ENCODE measurements at regions not wholly inside any gene's neighbourhood (a gene's known extent, or its start where the extent isn't known, plus 50 kb on each side); places are given as distances from the start of the nearest gene placed in this dataset.

- no peak for DNase-seq (ENCODE audit: low read depth, low spot score)
- no peaks in the 10 kb centered on the region for H3K36me3 ChIP-seq (ENCODE audit: insufficient read depth, insufficient read length, low read length)
- H3K4me1 ChIP-seq (ENCODE audit: insufficient read depth, insufficient read length) = no peaks in the 10 kb centered on the region
- H3K27me3 ChIP-seq (ENCODE audit: insufficient read depth, insufficient read length) = no peaks in the 10 kb centered on the region
- no peaks in the 10 kb centered on the region for H3K9me3 ChIP-seq (ENCODE audit: insufficient read depth, low read length)
- no peak overlapping the region for H3K9ac ChIP-seq (ENCODE audit: insufficient read length, low read depth)
- TF ChIP-seq YY1 (IDR thresholded peaks at IDR 0.05; ENCODE audit: insufficient read depth, insufficient read length) (no peak), SUZ12 (IDR thresholded peaks at IDR 0.05; ENCODE audit: extremely low read depth, insufficient read depth, insufficient read length) (no peak), ZNF274 (IDR thresholded peaks at IDR 0.05; ENCODE audit: low read depth, low read length) (no peak)
- no peak overlapping the region for H3K4me3 ChIP-seq (ENCODE audit: insufficient read length, low read depth)
Measured at GRCh38 chr19:31834070-31834469, 484.8 kb upstream of the TSHZ3 start.

GRCh38 chr19:31838163-31838815 lies 489.1 kb upstream of the TSHZ3 start:
- no peak overlapping the region for H3K9ac ChIP-seq (ENCODE audit: insufficient read length, low read depth)
- H3K9me3 ChIP-seq (ENCODE audit: insufficient read depth, low read length) = peaks cover 4% of the 10 kb centered on the region
- H3K36me3 ChIP-seq (ENCODE audit: insufficient read depth, insufficient read length, low read length) = no peaks in the 10 kb centered on the region

GRCh38 chr19:31840371-31840770 lies 491.1 kb upstream of the TSHZ3 start:
- Histone ChIP-seq H3K9ac (ENCODE audit: insufficient read length, low read depth) (no peak overlapping the region), H3K4me1 (ENCODE audit: insufficient read depth, insufficient read length) (no peaks in the 10 kb centered on the region), H3K36me3 (ENCODE audit: insufficient read depth, insufficient read length, low read length) (no peaks in the 10 kb centered on the region), H3K4me3 (ENCODE audit: insufficient read length, low read depth) (no peak overlapping the region), H3K27me3 (ENCODE audit: insufficient read depth, insufficient read length) (no peaks in the 10 kb centered on the region), H3K9me3 (ENCODE audit: insufficient read depth, low read length) (peaks cover 4% of the 10 kb centered on the region)
- no peak for DNase-seq (ENCODE audit: low read depth, low spot score)
- no peak for TF ChIP-seq ZNF274 (IDR thresholded peaks at IDR 0.05; ENCODE audit: low read depth, low read length)
- TF ChIP-seq SUZ12 (IDR thresholded peaks at IDR 0.05; ENCODE audit: extremely low read depth, insufficient read depth, insufficient read length) = no peak

More at GRCh38 chr19:31838163-31838815, 489.1 kb upstream of the TSHZ3 start:
- Histone ChIP-seq H3K4me1 (ENCODE audit: insufficient read depth, insufficient read length) (no peaks in the 10 kb centered on the region), H3K27me3 (ENCODE audit: insufficient read depth, insufficient read length) (no peaks in the 10 kb centered on the region), H3K4me3 (ENCODE audit: insufficient read length, low read depth) (no peak overlapping the region)
- DNase-seq (ENCODE audit: low read depth, low spot score) = no peak
- TF ChIP-seq SUZ12 (IDR thresholded peaks at IDR 0.05; ENCODE audit: extremely low read depth, insufficient read depth, insufficient read length) = no peak

GRCh38 chr19:31841755-31842154 lies 492.5 kb upstream of the TSHZ3 start:
- H3K9me3 ChIP-seq (ENCODE audit: insufficient read depth, low read length) = peaks cover 4% of the 10 kb centered on the region
- no peak for DNase-seq (ENCODE audit: low read depth, low spot score)
- H3K36me3 ChIP-seq (ENCODE audit: insufficient read depth, insufficient read length, low read length) = no peaks in the 10 kb centered on the region
- no peak for TF ChIP-seq SUZ12 (IDR thresholded peaks at IDR 0.05; ENCODE audit: extremely low read depth, insufficient read depth, insufficient read length)
- no peak for TF ChIP-seq ZNF274 (IDR thresholded peaks at IDR 0.05; ENCODE audit: low read depth, low read length)
- no peak for TF ChIP-seq YY1 (IDR thresholded peaks at IDR 0.05; ENCODE audit: insufficient read depth, insufficient read length)
- no peak overlapping the region for H3K9ac ChIP-seq (ENCODE audit: insufficient read length, low read depth)
- H3K4me1 ChIP-seq (ENCODE audit: insufficient read depth, insufficient read length) = no peaks in the 10 kb centered on the region
- no peak overlapping the region for H3K4me3 ChIP-seq (ENCODE audit: insufficient read length, low read depth)
- no peaks in the 10 kb centered on the region for H3K27me3 ChIP-seq (ENCODE audit: insufficient read depth, insufficient read length)

GRCh38 chr19:31863122-31863521 lies 482.3 kb upstream of the ZNF507 start:
- no peak for TF ChIP-seq ZNF274 (IDR thresholded peaks at IDR 0.05; ENCODE audit: low read depth, low read length)
- TF ChIP-seq YY1 (IDR thresholded peaks at IDR 0.05; ENCODE audit: insufficient read depth, insufficient read length) = no peak
- no peak for TF ChIP-seq SUZ12 (IDR thresholded peaks at IDR 0.05; ENCODE audit: extremely low read depth, insufficient read depth, insufficient read length)
- DNase-seq (ENCODE audit: low read depth, low spot score) = no peak
- no peaks in the 10 kb centered on the region for H3K27me3 ChIP-seq (ENCODE audit: insufficient read depth, insufficient read length)

GRCh38 chr19:31874313-31874712 lies 471.1 kb upstream of the ZNF507 start:
- Histone ChIP-seq H3K36me3 (ENCODE audit: insufficient read depth, insufficient read length, low read length) (no peaks in the 10 kb centered on the region), H3K9me3 (ENCODE audit: insufficient read depth, low read length) (no peaks in the 10 kb centered on the region), H3K9ac (ENCODE audit: insufficient read length, low read depth) (no peak overlapping the region), H3K4me1 (ENCODE audit: insufficient read depth, insufficient read length) (no peaks in the 10 kb centered on the region), H3K27me3 (ENCODE audit: insufficient read depth, insufficient read length) (no peaks in the 10 kb centered on the region), H3K4me3 (ENCODE audit: insufficient read length, low read depth) (no peak overlapping the region)
- no peak for DNase-seq (ENCODE audit: low read depth, low spot score)
- no peak for TF ChIP-seq ZNF274 (IDR thresholded peaks at IDR 0.05; ENCODE audit: low read depth, low read length)
- no peak for TF ChIP-seq SUZ12 (IDR thresholded peaks at IDR 0.05; ENCODE audit: extremely low read depth, insufficient read depth, insufficient read length)
- TF ChIP-seq YY1 (IDR thresholded peaks at IDR 0.05; ENCODE audit: insufficient read depth, insufficient read length) = no peak

More at GRCh38 chr19:31863122-31863521, 482.3 kb upstream of the ZNF507 start:
- Histone ChIP-seq H3K4me3 (ENCODE audit: insufficient read length, low read depth) (no peak overlapping the region), H3K4me1 (ENCODE audit: insufficient read depth, insufficient read length) (no peaks in the 10 kb centered on the region), H3K9ac (ENCODE audit: insufficient read length, low read depth) (no peak overlapping the region), H3K9me3 (ENCODE audit: insufficient read depth, low read length) (peaks cover 25% of the 10 kb centered on the region), H3K36me3 (ENCODE audit: insufficient read depth, insufficient read length, low read length) (no peaks in the 10 kb centered on the region)

- TF ChIP-seq SUZ12 (IDR thresholded peaks at IDR 0.05; ENCODE audit: extremely low read depth, insufficient read depth, insufficient read length) (no peak), YY1 (IDR thresholded peaks at IDR 0.05; ENCODE audit: insufficient read depth, insufficient read length) (no peak), ZNF274 (IDR thresholded peaks at IDR 0.05; ENCODE audit: low read depth, low read length) (no peak)
- H3K36me3 ChIP-seq (ENCODE audit: insufficient read depth, insufficient read length, low read length) = no peaks in the 10 kb centered on the region
- H3K9me3 ChIP-seq (ENCODE audit: insufficient read depth, low read length) = no peaks in the 10 kb centered on the region
- H3K9ac ChIP-seq (ENCODE audit: insufficient read length, low read depth) = no peak overlapping the region
- DNase-seq (ENCODE audit: low read depth, low spot score) = no peak
- no peaks in the 10 kb centered on the region for H3K27me3 ChIP-seq (ENCODE audit: insufficient read depth, insufficient read length)
- H3K4me1 ChIP-seq (ENCODE audit: insufficient read depth, insufficient read length) = peaks cover 2% of the 10 kb centered on the region
- no peak overlapping the region for H3K4me3 ChIP-seq (ENCODE audit: insufficient read length, low read depth)
Measured at GRCh38 chr19:31875591-31875990, 469.8 kb upstream of the ZNF507 start.
